PC-9 (cell line): ENCODE measurements at regions not wholly inside any gene's neighbourhood (a gene's known extent, or its start where the extent isn't known, plus 50 kb on each side); places are given as distances from the start of the nearest gene placed in this dataset.
"Not testable (repeated sequence)": the region's sequence is repeated elsewhere in the genome, so short reads cannot be mapped to it uniquely, and the experiment has no call there.

Source experiments
- BruUV-seq: library from RNA; stranded (reverse); fragments of 400-500 nt; replicated peaks from 2 replicates; lab custom pipeline; 2021; lab: Mats Ljungman, UMichigan
- CTCF ChIA-PET: fragments of 300-600 bp; sonication (Branson Sonifier 250); formaldehyde crosslinking; loops from one replicate; lab custom pipeline; 2022; ENCODE audit warnings: antibody characterized with exemption; lab: Charles Lee
- POLR2A ChIA-PET: fragments of 300-600 bp; sonication (Branson Sonifier 250); formaldehyde crosslinking; loops from one replicate; lab custom pipeline; 2022; ENCODE audit warnings: antibody characterized with exemption; ENCODE audit not compliant: unreplicated experiment; lab: Charles Lee
- DNase-seq, 2 experiments: peaks; one replicate each; pipeline versions ENCODE4 v3.0.0 to v3.0.0-alpha.2; 2015 to 2022; ENCODE audit warnings: mixed read lengths in 1 of 2
- H2AFZ ChIP-seq: fragments of 200-600 bp; sonication (generic); 2 replicates; pipeline ENCODE4 v1.8.1; 2017; ENCODE audit warnings: antibody characterized with exemption
- H3F3A ChIP-seq: fragments of 200-600 bp; sonication (generic); 2 replicates; pipeline ENCODE4 v1.8.1; 2017; ENCODE audit warnings: antibody characterized with exemption, mild to moderate bottlenecking, low read depth; ENCODE audit not compliant: insufficient read depth
- H3K27ac ChIP-seq: fragments of 200-600 bp; sonication (generic); 2 replicates; pipeline ENCODE4 v1.6.1; 2016; ENCODE audit warnings: mixed run types
- H3K27me3 ChIP-seq: fragments of 200-600 bp; sonication (generic); 2 replicates; pipeline ENCODE4 v1.6.1; 2016; ENCODE audit warnings: low read depth, mixed run types; ENCODE audit not compliant: insufficient read depth
- H3K36me3 ChIP-seq: fragments of 200-600 bp; sonication (generic); 2 replicates; pipeline ENCODE4 v1.6.1; 2016; ENCODE audit warnings: low read depth, mixed run types
- H3K4me1 ChIP-seq: fragments of 200-600 bp; sonication (generic); replicated peaks from 2 replicates; pipeline ENCODE4 v1.6.1; 2016; ENCODE audit warnings: mixed run types; ENCODE audit not compliant: insufficient read depth
- H3K4me2 ChIP-seq: fragments of 200-600 bp; sonication (generic); 2 replicates; pipeline ENCODE4 v1.6.1; 2017; ENCODE audit warnings: mixed run types
- H3K4me3 ChIP-seq: fragments of 200-600 bp; sonication (generic); 2 replicates; pipeline ENCODE4 v1.6.1; 2016; ENCODE audit warnings: mixed run types
- H3K79me2 ChIP-seq: fragments of 200-600 bp; sonication (generic); 2 replicates; pipeline ENCODE4 v1.6.1; 2017; ENCODE audit warnings: low read depth, mixed run types
- H3K9me2 ChIP-seq: fragments of 200-600 bp; sonication (generic); 2 replicates; pipeline ENCODE4 v1.8.1; 2017; ENCODE audit warnings: mild to moderate bottlenecking; ENCODE audit not compliant: insufficient read depth
- H3K9me3 ChIP-seq: fragments of 200-600 bp; sonication (generic); 2 replicates; pipeline ENCODE4 v1.8.1; 2016; ENCODE audit warnings: low read depth; ENCODE audit not compliant: insufficient read depth
- H4K20me1 ChIP-seq: fragments of 200-600 bp; sonication (generic); 2 replicates; pipeline ENCODE4 v1.8.1; 2017; ENCODE audit not compliant: insufficient read depth
- CTCF ChIP-seq: fragments of 200-600 bp; sonication (generic); conservative IDR thresholded peaks from 2 replicates; pipeline ENCODE4 v1.6.1; 2017; ENCODE audit warnings: mixed run types, antibody characterized with exemption, mild to moderate bottlenecking, moderate library complexity
- EZH2 ChIP-seq: fragments of 200-600 bp; sonication (generic); IDR thresholded peaks from 2 replicates; pipeline ENCODE4 v1.8.0; 2017; ENCODE audit warnings: antibody characterized with exemption, low read depth
- intact Hi-C: fragments of 100-400 bp; cut with micrococcal nuclease; formaldehyde crosslinking; loops from one replicate; pipeline ENCODE4 v1.10.0; 2022; ENCODE audit not compliant: unreplicated experiment

GRCh38 chrX:73962948-73963347, 110.4 kb upstream of the XIST start:
- H3K4me2 ChIP-seq, result no peak overlapping the region
- H4K20me1 ChIP-seq, result peaks cover 24% of the 10 kb centered on the region
- no peaks in the 10 kb centered on the region for H3F3A ChIP-seq
- H3K27me3 ChIP-seq, result no peaks in the 10 kb centered on the region
- intact Hi-C loops, result no loop called here
- H3K27ac ChIP-seq, result no peak overlapping the region
- H2AFZ ChIP-seq, result no peak overlapping the region
- H3K9me3 ChIP-seq, result no peaks in the 10 kb centered on the region
- no peak for TF ChIP-seq EZH2
- TF ChIP-seq CTCF, result no peak
- H3K4me3 ChIP-seq, result no peak overlapping the region
- H3K4me1 ChIP-seq, result no peaks in the 10 kb centered on the region
- peaks cover 38% of the 10 kb centered on the region for H3K79me2 ChIP-seq
- no peaks in the 10 kb centered on the region for H3K9me2 ChIP-seq
- no peak for DNase-seq
- ChIA-PET CTCF (no interaction called here), POLR2A (no interaction called here)
- H3K36me3 ChIP-seq, result no peaks in the 10 kb centered on the region
- BruUV-seq, result no TSS peak

GRCh38 chrX:73961867-73962266, 109.4 kb upstream of the XIST start:
- H3K27me3 ChIP-seq, H3K27ac ChIP-seq, H3K4me2 ChIP-seq, POLR2A ChIA-PET, H2AFZ ChIP-seq, BruUV-seq, H3K4me3 ChIP-seq, intact Hi-C loops, H3F3A ChIP-seq, H3K36me3 ChIP-seq, H3K9me3 ChIP-seq, H3K4me1 ChIP-seq, DNase-seq, CTCF ChIA-PET, H3K9me2 ChIP-seq: not testable (repeated sequence)
- H4K20me1 ChIP-seq, result peaks cover 24% of the 10 kb centered on the region
- H3K79me2 ChIP-seq, result peaks cover 38% of the 10 kb centered on the region

- Histone ChIP-seq H3K4me1 (peaks cover 10% of the 10 kb centered on the region), H2AFZ (peak overlapping the region; percentile 96), H3K36me3 (no peaks in the 10 kb centered on the region), H3K9me3 (no peaks in the 10 kb centered on the region), H3K27ac (peak overlapping the region; percentile 69), H4K20me1 (no peaks in the 10 kb centered on the region; the same call in 1 of the 2 replicates), H3K27me3 (no peaks in the 10 kb centered on the region), H3F3A (no peaks in the 10 kb centered on the region), H3K4me2 (peak overlapping the region; percentile 96), H3K79me2 (peaks cover 43% of the 10 kb centered on the region), H3K9me2 (no peaks in the 10 kb centered on the region), H3K4me3 (peak overlapping the region; percentile 99)
- BruUV-seq, result no TSS peak
- intact Hi-C loops, result loop anchor here (1.0 to 10.0 kb wide), 2 partner anchors 80 to 175 kb away; no protein-coding TSS in a partner anchor
- POLR2A ChIA-PET, result no interaction called here
- DNase-seq, result no peak
- TF ChIP-seq CTCF (no peak), EZH2 (no peak)
- CTCF ChIA-PET, result no interaction called here
These were observed 92.0 kb upstream of the XIST start for GRCh38 chrX:73944563-73944908.
